H1 (cell line): ENCODE measurements at regions not wholly inside any gene's neighbourhood (a gene's known extent, or its start where the extent isn't known, plus 50 kb on each side); places are given as distances from the start of the nearest gene placed in this dataset.

Experiments
- CTCF ChIA-PET: fragments of 300-600 bp; sonication (Branson Sonifier 250); formaldehyde crosslinking; loops from one replicate; lab custom pipeline; 2021; ENCODE audit not compliant: partially characterized antibody; lab: Charles Lee
- POLR2A ChIA-PET: fragments of 300-600 bp; sonication (Branson Sonifier 250); formaldehyde crosslinking; loops from one replicate; lab custom pipeline; 2021; ENCODE audit warnings: inconsistent platforms; ENCODE audit not compliant: partially characterized antibody; lab: Charles Lee
- DNase-seq, 2 experiments: peaks; one replicate each; pipeline versions ENCODE4 v3.0.0 to v3.0.0-alpha.2; 2010 to 2022; ENCODE audit warnings: low spot score in 2 of 2, low read depth in 1 of 2, mixed read lengths in 1 of 2
- FAIRE-seq: peaks from 2 replicates; lab custom pipeline; 2011; peaks lifted over from hg19 to GRCh38; lab: Jason Lieb, UNC
- H2AFZ ChIP-seq: 2 replicates; pipeline ENCODE4 v1.8.1; 2012; ENCODE audit warnings: low read length, inconsistent platforms
- H2AK5ac ChIP-seq: 2 replicates; pipeline ENCODE4 v1.6.1; 2013; ENCODE audit warnings: low read depth, low read length
- H2BK120ac ChIP-seq: replicated peaks from 2 replicates; pipeline ENCODE3; 2013; ENCODE audit warnings: low read depth, low read length, inconsistent platforms
- H2BK12ac ChIP-seq: 2 replicates; pipeline ENCODE4 v1.6.1; 2013; ENCODE audit warnings: low read depth, low read length
- H2BK15ac ChIP-seq: 2 replicates; pipeline ENCODE4 v1.6.1; 2013; ENCODE audit warnings: low read length
- H2BK20ac ChIP-seq: 2 replicates; pipeline ENCODE4 v1.6.1; 2013; ENCODE audit warnings: low read length
- H2BK5ac ChIP-seq: 2 replicates; pipeline ENCODE4 v1.6.1; 2013; ENCODE audit warnings: low read depth, low read length
- H3K14ac ChIP-seq: 2 replicates; pipeline ENCODE4 v1.6.1; 2013; ENCODE audit warnings: inconsistent platforms; ENCODE audit not compliant: insufficient read length
- H3K18ac ChIP-seq: 2 replicates; pipeline ENCODE4 v1.6.1; 2013; ENCODE audit warnings: low read length; ENCODE audit errors: extremely low read depth
- H3K23ac ChIP-seq: 2 replicates; pipeline ENCODE4 v1.6.1; 2013; ENCODE audit warnings: inconsistent platforms; ENCODE audit not compliant: insufficient read length
- H3K23me2 ChIP-seq: 2 replicates; pipeline ENCODE4 v1.6.1; 2013; ENCODE audit warnings: low read depth, low read length
- H3K27ac ChIP-seq: 2 replicates; pipeline ENCODE4 v1.6.1; 2011; ENCODE audit warnings: low read depth, low read length, inconsistent platforms
- H3K27me3 ChIP-seq, 4 experiments: replicated peaks in 1 of 4; 1 replicate in 1 of 4; 2 replicates in 3 of 4; pipeline versions ENCODE4 v1.6.1 to v1.8.1; 2011 to 2013; ENCODE audit warnings: low read length in 3 of 4, mild to moderate bottlenecking in 3 of 4, inconsistent platforms in 2 of 4, mixed read lengths in 2 of 4, moderate library complexity in 1 of 4; ENCODE audit not compliant: control insufficient read depth in 3 of 4, insufficient read depth in 3 of 4; ENCODE audit errors: extremely low read depth in 1 of 4
- H3K36me3 ChIP-seq, 4 experiments: 2 replicates each; pipeline versions ENCODE4 v1.6.1 to v1.8.1; 2011 to 2013; ENCODE audit warnings: mild to moderate bottlenecking in 4 of 4, low read length in 3 of 4, moderate library complexity in 2 of 4, control low read depth in 1 of 4, inconsistent platforms in 1 of 4; ENCODE audit not compliant: insufficient read depth in 4 of 4, control insufficient read depth in 2 of 4
- H3K4ac ChIP-seq: replicated peaks from 2 replicates; pipeline ENCODE3; 2013; ENCODE audit warnings: low read length, low read depth, mixed read lengths, inconsistent platforms; ENCODE audit not compliant: insufficient read length
- H3K4me1 ChIP-seq, 4 experiments: replicated peaks in 1 of 4; 1 replicate in 1 of 4; 2 replicates in 3 of 4; pipeline versions ENCODE4 v1.6.1 to v1.8.1; 2011 to 2013; ENCODE audit warnings: low read length in 3 of 4, inconsistent platforms in 2 of 4, mixed read lengths in 1 of 4; ENCODE audit not compliant: insufficient read depth in 4 of 4, control insufficient read depth in 3 of 4
- H3K4me2 ChIP-seq, 2 experiments: 2 replicates each; pipeline versions ENCODE4 v1.6.1 to v1.8.1; 2011 to 2013; ENCODE audit warnings: low read depth in 2 of 2, low read length in 2 of 2, control low read depth in 1 of 2, inconsistent platforms in 1 of 2, mild to moderate bottlenecking in 1 of 2; ENCODE audit not compliant: insufficient read depth in 1 of 2
- H3K4me3 ChIP-seq, 4 experiments: fragments of 200-600, 300-600 bp in 1 of 4; sonication (generic), shearing (Covaris generic), sonication (Bioruptor Twin) in 1 of 4; 2 replicates each; pipeline versions ENCODE4 v1.5.1 to v1.8.1; 2011 to 2016; ENCODE audit warnings: low read length in 4 of 4, low read depth in 3 of 4, control low read depth in 2 of 4, inconsistent platforms in 2 of 4, mild to moderate bottlenecking in 2 of 4, mixed read lengths in 1 of 4, moderate library complexity in 1 of 4; ENCODE audit not compliant: insufficient read depth in 2 of 4; ENCODE audit errors: extremely low read depth in 1 of 4
- H3K56ac ChIP-seq: replicated peaks from 2 replicates; pipeline ENCODE3; 2013; ENCODE audit warnings: low read depth, mild to moderate bottlenecking, mixed read lengths, low read length, inconsistent platforms; ENCODE audit not compliant: insufficient read length
- H3K79me1 ChIP-seq: 2 replicates; pipeline ENCODE4 v1.6.1; 2013; ENCODE audit warnings: low read depth, low read length, control low read depth
- H3K79me2 ChIP-seq, 2 experiments: 2 replicates each; pipeline versions ENCODE4 v1.6.1 to v1.8.1; 2012 to 2013; ENCODE audit warnings: low read length in 2 of 2, mild to moderate bottlenecking in 2 of 2, inconsistent platforms in 1 of 2; ENCODE audit not compliant: insufficient read depth in 2 of 2, control insufficient read depth in 1 of 2
- H3K9ac ChIP-seq, 4 experiments: replicated peaks in 1 of 4; 1 replicate in 1 of 4; 2 replicates in 3 of 4; pipeline versions ENCODE4 v1.6.1 to v1.8.1; 2011 to 2013; ENCODE audit warnings: low read depth in 3 of 4, low read length in 3 of 4, control low read depth in 2 of 4, mild to moderate bottlenecking in 2 of 4, moderate library complexity in 2 of 4, inconsistent platforms in 1 of 4; ENCODE audit errors: extremely low read depth in 1 of 4
- H3K9me3 ChIP-seq, 2 experiments: 2 replicates each; pipeline versions ENCODE4 v1.6.1 to v1.8.1; 2012 to 2013; ENCODE audit warnings: mild to moderate bottlenecking in 2 of 2, moderate library complexity in 2 of 2, control low read depth in 1 of 2, inconsistent platforms in 1 of 2, low read depth in 1 of 2, low read length in 1 of 2, mixed read lengths in 1 of 2; ENCODE audit not compliant: insufficient read depth in 2 of 2
- H4K20me1 ChIP-seq, 2 experiments: replicated peaks in 1 of 2; 2 replicates each; pipeline versions ENCODE3 to v1.8.1; 2011 to 2013; ENCODE audit warnings: inconsistent platforms in 2 of 2, low read length in 2 of 2, mild to moderate bottlenecking in 1 of 2; ENCODE audit not compliant: insufficient read depth in 2 of 2, control insufficient read depth in 1 of 2
- H4K5ac ChIP-seq: 2 replicates; pipeline ENCODE4 v1.6.1; 2013; ENCODE audit warnings: low read length, low read depth, mixed read lengths, inconsistent platforms; ENCODE audit not compliant: insufficient read length
- H4K8ac ChIP-seq: 2 replicates; pipeline ENCODE4 v1.8.0; 2013; ENCODE audit warnings: mild to moderate bottlenecking, moderate library complexity, low read length, inconsistent platforms; ENCODE audit not compliant: insufficient read depth; ENCODE audit errors: extremely low read depth
- H4K91ac ChIP-seq: replicated peaks from 2 replicates; pipeline ENCODE3; 2013; ENCODE audit warnings: low read length, mixed read lengths, inconsistent platforms; ENCODE audit not compliant: insufficient read length
- HDAC2 ChIP-seq, 2 experiments: fragments of 300-600 bp in 1 of 2; sonication (generic) in 1 of 2; IDR thresholded peaks; 2 replicates each; pipeline ENCODE4 v1.6.1; 2011 to 2012; ENCODE audit warnings: low read depth in 2 of 2, low read length in 2 of 2, mild to moderate bottlenecking in 2 of 2, moderate library complexity in 2 of 2, borderline replicate concordance in 1 of 2, inconsistent platforms in 1 of 2
- KDM4A ChIP-seq: IDR thresholded peaks from one replicate; pipeline ENCODE4 v1.7.1; 2012; ENCODE audit warnings: low read depth, mild to moderate bottlenecking, moderate library complexity, low read length, inconsistent platforms; ENCODE audit not compliant: severe bottlenecking
- RAD21 ChIP-seq, 2 experiments: IDR thresholded peaks in 1 of 2; conservative IDR thresholded peaks in 1 of 2; 2 replicates each; pipeline ENCODE4 v1.6.1; 2011; ENCODE audit warnings: low read depth in 2 of 2, low read length in 2 of 2, improper control_type of control experiment in 1 of 2, inconsistent platforms in 1 of 2, mild to moderate bottlenecking in 1 of 2, moderate library complexity in 1 of 2
- SAP30 ChIP-seq: fragments of 300-600 bp; sonication (generic); IDR thresholded peaks from 2 replicates; pipeline ENCODE4 v1.7.1; 2012; ENCODE audit warnings: low read length, moderate library complexity, mild to moderate bottlenecking, inconsistent platforms; ENCODE audit not compliant: insufficient read depth, insufficient replicate concordance
- SIN3A ChIP-seq, 2 experiments: IDR thresholded peaks in 1 of 2; conservative IDR thresholded peaks in 1 of 2; 2 replicates each; pipeline ENCODE4 v1.6.1; 2011 to 2012; ENCODE audit warnings: low read length in 2 of 2, improper control_type of control experiment in 1 of 2, low read depth in 1 of 2, mild to moderate bottlenecking in 1 of 2
- TCF12 ChIP-seq: IDR thresholded peaks from 2 replicates; pipeline ENCODE4 v1.6.1; 2011; ENCODE audit warnings: low read depth, mild to moderate bottlenecking, low read length
- ZNF274 ChIP-seq: IDR thresholded peaks from 2 replicates; pipeline ENCODE4 v1.7.0; 2012; ENCODE audit warnings: low read length, borderline replicate concordance; ENCODE audit errors: extremely low read depth
- WGBS, 2 experiments: shearing (Covaris generic) in 1 of 2; methylation state at CpG; one replicate each; pipeline versions ENCODE4 v1.1.6 to v1.1.7; 2013 to 2015; ENCODE audit warnings: low lambda C conversion rate in 2 of 2, mixed read lengths in 2 of 2, inconsistent platforms in 1 of 2, low coverage in 1 of 2, missing lambda C conversion rate in 1 of 2; ENCODE audit not compliant: insufficient replicate concordance in 2 of 2, insufficient coverage in 1 of 2, insufficient read length in 1 of 2; ENCODE audit errors: extremely low coverage in 1 of 2, missing lambda C conversion rate in 1 of 2; 5-methylcytosine and 5-hydroxymethylcytosine counted together

- Histone ChIP-seq H2BK120ac (no peak overlapping the region), H3K14ac (no peak overlapping the region), H3K18ac (no peak overlapping the region), H3K23ac (no peak overlapping the region), H2BK5ac (no peak overlapping the region), H3K27me3 (no peaks in the 10 kb centered on the region), H4K5ac (no peak overlapping the region), H2BK20ac (no peak overlapping the region), H2AFZ (no peak overlapping the region), H3K79me1 (no peaks in the 10 kb centered on the region), H4K20me1 (no peaks in the 10 kb centered on the region), H3K23me2 (no peaks in the 10 kb centered on the region), H3K56ac (no peak overlapping the region), H3K79me2 (no peaks in the 10 kb centered on the region), H3K4me3 (no peak overlapping the region), H2AK5ac (no peak overlapping the region), H2BK12ac (no peak overlapping the region), H4K8ac (no peak overlapping the region), H4K91ac (no peak overlapping the region), H2BK15ac (no peak overlapping the region), H3K4me1 (no peaks in the 10 kb centered on the region), H3K4me2 (no peak overlapping the region), H3K9ac (no peak overlapping the region), H3K4ac (no peak overlapping the region), H3K36me3 (no peaks in the 10 kb centered on the region), H3K9me3 (no peaks in the 10 kb centered on the region), H3K27ac (no peak overlapping the region)
- WGBS, 2 experiments = 92% methylated on average over 3 of the region's 3 CpGs; no CpG with 5 or more reads in 1 of the 2 experiments
- POLR2A ChIA-PET = no interaction called here
- DNase-seq (no peak), FAIRE-seq (no peak)
- CTCF ChIA-PET = no interaction called here
- no peak for TF ChIP-seq ZNF274
- TF ChIP-seq TCF12 = no peak
- TF ChIP-seq KDM4A = no peak
- no peak for TF ChIP-seq SAP30
- no peak for TF ChIP-seq HDAC2 (IDR thresholded peaks at IDR 0.05; ENCODE audit: borderline replicate concordance in 1 of 2, low read depth in 2 of 2, low read length in 2 of 2)
- TF ChIP-seq RAD21 (IDR thresholded peaks at IDR 0.05 in 1 of 2, conservative IDR thresholded peaks at IDR 0.05 in 1 of 2; ENCODE audit: low read depth in 2 of 2, low read length in 2 of 2) = no peak
- no peak for TF ChIP-seq SIN3A (conservative IDR thresholded peaks at IDR 0.05 in 1 of 2, IDR thresholded peaks at IDR 0.05 in 1 of 2; ENCODE audit: low read depth in 1 of 2, low read length in 2 of 2)
Observed at GRCh38 chr1:176323472-176323871, 116.4 kb upstream of the COP1 start.
